SK-N-SH treated with all-trans-retinoic acid at 6 μM for 48 hours (cell line): ENCODE measurements at regions not wholly inside any gene's neighbourhood (a gene's known extent, or its start where the extent isn't known, plus 50 kb on each side); places are given as distances from the start of the nearest gene placed in this dataset.

Experiments used
- ATAC-seq: fragments of 200-7000 bp; cut with Tn5 transposase; 3 replicates; pipeline ENCODE4 v1.9.1; 2020; ENCODE audit warnings: mild to moderate bottlenecking, moderate library complexity
- ARNTL ChIP-seq: fragments of 450-650 bp; formaldehyde crosslinking; IDR thresholded peaks from 2 replicates; pipeline ENCODE4 v1.5.0; 2020; ENCODE audit warnings: low read depth, mild to moderate bottlenecking, moderate library complexity, borderline replicate concordance
- BACH2 ChIP-seq: fragments of 250-450 bp; sonication (Bioruptor Pico); IDR thresholded peaks from 2 replicates; pipeline ENCODE4 v1.9.0; 2021; ENCODE audit warnings: mild to moderate bottlenecking, borderline replicate concordance
- CREB5 ChIP-seq: fragments of 250-450 bp; sonication (Bioruptor Pico); IDR thresholded peaks from 2 replicates; pipeline ENCODE4 v1.5.1; 2020; ENCODE audit warnings: low read depth, mild to moderate bottlenecking, moderate library complexity
- CSDC2 ChIP-seq: fragments of 250-450 bp; sonication (Bioruptor Pico); IDR thresholded peaks from 2 replicates; pipeline ENCODE4 v1.5.0; 2020; ENCODE audit warnings: mild to moderate bottlenecking, moderate library complexity
- CSRNP3 ChIP-seq: fragments of 250-450 bp; sonication (Bioruptor Pico); IDR thresholded peaks from 2 replicates; pipeline ENCODE4 v1.5.1; 2021; ENCODE audit warnings: mild to moderate bottlenecking, moderate library complexity
- ESRRG ChIP-seq: fragments of 250-450 bp; sonication (Bioruptor Pico); IDR thresholded peaks from 2 replicates; pipeline ENCODE4 v1.6.1; 2021; ENCODE audit warnings: mild to moderate bottlenecking
- GLIS3 ChIP-seq: fragments of 250-450 bp; sonication (Bioruptor Pico); IDR thresholded peaks from 2 replicates; pipeline ENCODE4 v1.5.0; 2020; ENCODE audit warnings: mild to moderate bottlenecking, moderate library complexity
- ISL1 ChIP-seq: fragments of 250-450 bp; sonication (Bioruptor Pico); IDR thresholded peaks from 2 replicates; pipeline ENCODE4 v2.1.2; 2022; ENCODE audit warnings: mild to moderate bottlenecking, moderate library complexity
- OSR1 ChIP-seq: fragments of 250-450 bp; sonication (Bioruptor Pico); IDR thresholded peaks from 2 replicates; pipeline ENCODE4 v1.8.0; 2022; ENCODE audit warnings: moderate library complexity, mild to moderate bottlenecking, inconsistent platforms
- POU6F1 ChIP-seq: fragments of 250-450 bp; sonication (Bioruptor Pico); IDR thresholded peaks from 2 replicates; pipeline ENCODE4 v1.8.0; 2021; ENCODE audit warnings: low read depth, mild to moderate bottlenecking, moderate library complexity, borderline replicate concordance
- PPARA ChIP-seq: fragments of 250-450 bp; sonication (Bioruptor Pico); IDR thresholded peaks from 2 replicates; pipeline ENCODE4 v1.5.0; 2020; ENCODE audit warnings: mild to moderate bottlenecking, borderline replicate concordance
- RARB ChIP-seq: fragments of 250-450 bp; sonication (Bioruptor Pico); IDR thresholded peaks from 2 replicates; pipeline ENCODE4 v1.8.0; 2021; ENCODE audit warnings: mild to moderate bottlenecking, moderate library complexity
- SNAI2 ChIP-seq: fragments of 250-450 bp; sonication (Bioruptor Pico); IDR thresholded peaks from 2 replicates; pipeline ENCODE4 v1.5.0; 2020; ENCODE audit warnings: mild to moderate bottlenecking, moderate library complexity
- TCF4 ChIP-seq: fragments of 250-450 bp; sonication (Bioruptor Pico); IDR thresholded peaks from 2 replicates; pipeline ENCODE4 v1.8.0; 2021; ENCODE audit warnings: mild to moderate bottlenecking, moderate library complexity, borderline replicate concordance
- TOX ChIP-seq: fragments of 250-450 bp; sonication (Bioruptor Pico); IDR thresholded peaks from 2 replicates; pipeline ENCODE4 v1.8.0; 2021; ENCODE audit warnings: mild to moderate bottlenecking, moderate library complexity, borderline replicate concordance
- TSHZ2 ChIP-seq: fragments of 250-450 bp; sonication (Bioruptor Pico); IDR thresholded peaks from 2 replicates; pipeline ENCODE4 v1.5.0; 2020; ENCODE audit warnings: mild to moderate bottlenecking, moderate library complexity
- ZC3H10 ChIP-seq: fragments of 250-450 bp; sonication (Bioruptor Pico); IDR thresholded peaks from 2 replicates; pipeline ENCODE4 v1.5.1; 2021; ENCODE audit warnings: mild to moderate bottlenecking, moderate library complexity
- ZFP3 ChIP-seq: fragments of 250-450 bp; sonication (Bioruptor Pico); IDR thresholded peaks from 2 replicates; pipeline ENCODE4 v1.5.0; 2020; ENCODE audit warnings: mild to moderate bottlenecking, moderate library complexity
- ZFP30 ChIP-seq: fragments of 450-650 bp; formaldehyde crosslinking; IDR thresholded peaks from 2 replicates; pipeline ENCODE4 v1.5.0; 2022; ENCODE audit warnings: mild to moderate bottlenecking, moderate library complexity
- ZNF565 ChIP-seq: fragments of 450-650 bp; formaldehyde crosslinking; conservative IDR thresholded peaks from 2 replicates; pipeline ENCODE4 v1.5.0; 2020; ENCODE audit warnings: low read depth, mild to moderate bottlenecking, moderate library complexity
- ZNF70 ChIP-seq: fragments of 450-650 bp; formaldehyde crosslinking; IDR thresholded peaks from 2 replicates; pipeline ENCODE4 v1.5.0; 2020; ENCODE audit warnings: mild to moderate bottlenecking, moderate library complexity
- ZNF8 ChIP-seq: fragments of 450-650 bp; formaldehyde crosslinking; IDR thresholded peaks from 2 replicates; pipeline ENCODE4 v1.5.0; 2020; ENCODE audit warnings: mild to moderate bottlenecking, moderate library complexity

- TF ChIP-seq TSHZ2 (CRISPR knock-in tag) (no peak), ESRRG (CRISPR knock-in tag) (no peak), TOX (CRISPR knock-in tag) (no peak), CSDC2 (CRISPR knock-in tag) (no peak), RARB (CRISPR knock-in tag) (no peak), TCF4 (CRISPR knock-in tag) (no peak), CSRNP3 (CRISPR knock-in tag) (no peak), POU6F1 (CRISPR knock-in tag) (no peak), CREB5 (CRISPR knock-in tag) (no peak), ZNF8 (no peak), ZNF565 (CRISPR knock-in tag) (no peak)
- ATAC-seq, result no peak
Observed at GRCh38 chr14:81819344-81819743, 285.7 kb upstream of the SEL1L start.

GRCh38 chr14:81819910-81820309 is 286.3 kb upstream of the SEL1L start:
- TF ChIP-seq TSHZ2 (CRISPR knock-in tag) (no peak), ZNF565 (CRISPR knock-in tag) (no peak), ISL1 (CRISPR knock-in tag) (no peak), ZFP3 (CRISPR knock-in tag) (no peak), SNAI2 (CRISPR knock-in tag) (no peak)
- TF ChIP-seq, all 23 proteins: peak for 0
- no peak for ATAC-seq

- ATAC-seq, result no peak
- TF ChIP-seq TSHZ2 (CRISPR knock-in tag), result no peak
- no peak for TF ChIP-seq ZNF70
- TF ChIP-seq ARNTL (CRISPR knock-in tag), result no peak
- no peak for TF ChIP-seq ZFP3 (CRISPR knock-in tag)
- TF ChIP-seq OSR1 (CRISPR knock-in tag), result no peak
- TF ChIP-seq ZFP30, result no peak
- TF ChIP-seq ZNF8, result no peak
- no peak for TF ChIP-seq BACH2 (CRISPR knock-in tag)
- TF ChIP-seq GLIS3 (CRISPR knock-in tag), result no peak
- TF ChIP-seq ZNF565 (CRISPR knock-in tag), result no peak
- no peak for TF ChIP-seq CSDC2 (CRISPR knock-in tag)
- no peak for TF ChIP-seq CREB5 (CRISPR knock-in tag)
- no peak for TF ChIP-seq TCF4 (CRISPR knock-in tag)
- no peak for TF ChIP-seq RARB (CRISPR knock-in tag)
- no peak for TF ChIP-seq PPARA (CRISPR knock-in tag)
- TF ChIP-seq ZC3H10 (CRISPR knock-in tag), result no peak
Observed at GRCh38 chr14:81826081-81826480, 292.4 kb upstream of the SEL1L start.
